GM12801 (cell line): ENCODE measurements at regions not wholly inside any gene's neighbourhood (a gene's known extent, or its start where the extent isn't known, plus 50 kb on each side); places are given as distances from the start of the nearest gene placed in this dataset.

Source experiments
- TF ChIP-seq, protein P1 (sequence below): IDR thresholded peaks from one replicate; pipeline ENCODE4 v1.5.1; 2011; ENCODE audit warnings: control low read depth; ENCODE audit not compliant: insufficient read length; ENCODE audit errors: extremely low read depth

DNA sequence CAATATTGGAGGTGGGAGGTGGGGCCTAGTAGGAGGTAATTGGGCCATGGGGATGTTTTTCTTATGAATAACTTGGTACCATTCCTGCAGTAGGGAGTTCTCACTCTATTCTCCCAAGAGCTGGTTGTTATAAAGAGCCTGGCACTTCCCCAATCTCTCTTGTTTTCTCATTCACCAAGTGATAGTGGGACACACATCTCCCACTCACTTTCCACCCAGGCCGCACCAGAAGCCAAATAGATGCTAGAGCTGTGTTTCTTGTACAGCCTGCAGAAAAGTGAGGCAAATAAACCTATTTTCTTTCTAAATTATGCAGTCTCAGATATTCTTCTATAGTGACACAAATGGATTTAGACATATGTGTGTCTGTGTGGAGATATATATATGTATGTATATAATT is 117.6 kb downstream of the ANKRD50 start:
- TF ChIP-seq, protein P1, sequence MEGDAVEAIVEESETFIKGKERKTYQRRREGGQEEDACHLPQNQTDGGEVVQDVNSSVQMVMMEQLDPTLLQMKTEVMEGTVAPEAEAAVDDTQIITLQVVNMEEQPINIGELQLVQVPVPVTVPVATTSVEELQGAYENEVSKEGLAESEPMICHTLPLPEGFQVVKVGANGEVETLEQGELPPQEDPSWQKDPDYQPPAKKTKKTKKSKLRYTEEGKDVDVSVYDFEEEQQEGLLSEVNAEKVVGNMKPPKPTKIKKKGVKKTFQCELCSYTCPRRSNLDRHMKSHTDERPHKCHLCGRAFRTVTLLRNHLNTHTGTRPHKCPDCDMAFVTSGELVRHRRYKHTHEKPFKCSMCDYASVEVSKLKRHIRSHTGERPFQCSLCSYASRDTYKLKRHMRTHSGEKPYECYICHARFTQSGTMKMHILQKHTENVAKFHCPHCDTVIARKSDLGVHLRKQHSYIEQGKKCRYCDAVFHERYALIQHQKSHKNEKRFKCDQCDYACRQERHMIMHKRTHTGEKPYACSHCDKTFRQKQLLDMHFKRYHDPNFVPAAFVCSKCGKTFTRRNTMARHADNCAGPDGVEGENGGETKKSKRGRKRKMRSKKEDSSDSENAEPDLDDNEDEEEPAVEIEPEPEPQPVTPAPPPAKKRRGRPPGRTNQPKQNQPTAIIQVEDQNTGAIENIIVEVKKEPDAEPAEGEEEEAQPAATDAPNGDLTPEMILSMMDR = no peak

DNA sequence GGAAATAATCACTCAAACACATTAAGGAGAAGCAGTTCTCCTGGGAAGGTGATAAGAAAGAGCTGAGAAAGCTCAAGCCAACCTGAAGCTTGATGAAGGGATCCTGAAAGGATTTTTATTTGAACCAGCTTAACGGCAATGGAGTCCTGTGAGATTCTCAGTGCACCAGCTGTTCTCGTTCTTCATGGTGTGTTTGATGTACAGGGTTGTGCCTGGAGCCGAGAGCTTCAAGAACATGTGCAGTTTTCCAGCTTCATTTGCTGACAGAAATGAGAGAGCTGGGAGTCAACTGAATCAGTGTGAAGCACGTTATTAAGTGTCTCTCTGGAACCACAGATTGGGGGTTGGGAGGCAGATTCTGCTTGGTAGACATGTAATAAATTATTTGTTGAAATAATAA is 115.7 kb downstream of the ANKRD50 start:
- TF ChIP-seq, protein P1 = no peak

DNA sequence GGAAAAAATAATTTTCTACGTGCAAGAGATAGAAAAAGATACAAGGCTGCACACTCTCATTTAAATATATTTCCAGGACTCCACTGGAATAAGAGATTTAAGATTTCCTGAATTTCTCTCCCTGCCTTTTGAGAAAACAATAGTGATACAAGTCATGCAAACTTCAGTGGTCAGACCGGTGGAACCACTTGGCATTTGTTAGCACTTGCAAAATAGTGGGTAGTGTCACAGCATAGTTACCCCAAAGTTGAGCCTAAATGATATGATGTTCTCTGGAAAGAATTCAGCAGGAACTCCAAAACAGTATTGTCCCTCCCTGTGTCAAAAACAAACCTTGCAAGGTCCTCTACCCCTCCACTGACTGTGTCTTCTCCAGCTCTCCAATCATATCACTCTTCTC is 102.3 kb downstream of the ANKRD50 start:
- TF ChIP-seq, protein P1 = no peak
